Gastrocnemius medialis (tissue), 4 donors: ENCODE measurements at regions not wholly inside any gene's neighbourhood (a gene's known extent, or its start where the extent isn't known, plus 50 kb on each side); places are given as distances from the start of the nearest gene placed in this dataset.

ENCODE experiments used
- ATAC-seq, 2 donors: fragments of 150-250 bp; one replicate each; pipeline ENCODE4 v1.9.1; 2016
- DNase-seq, 2 donors: peaks; one replicate each; pipeline ENCODE4 v3.0.0-alpha.2; 2019
- H3K27ac ChIP-seq, 4 donors: fragments of 200-600 bp; sonication (generic); 1 replicate in 1 of 4; 2 replicates in 3 of 4; pipeline ENCODE4 v1.5.1; 2016 to 2018; ENCODE audit warnings: mild to moderate bottlenecking in 2 of 4, moderate library complexity in 1 of 4
- H3K27me3 ChIP-seq, 3 donors: fragments of 200-600 bp; sonication (generic) in 2 of 3; 1 replicate in 1 of 3; 2 replicates in 2 of 3; pipeline versions ENCODE4 v1.5.1 to v1.6.0; 2016 to 2019; ENCODE audit warnings: mild to moderate bottlenecking in 1 of 3, moderate library complexity in 1 of 3
- H3K36me3 ChIP-seq, 2 donors: fragments of 200-600 bp; sonication (generic) in 1 of 2; one replicate each; pipeline ENCODE4 v1.5.1; 2017 to 2018
- H3K4me1 ChIP-seq, 2 donors: fragments of 200-600 bp; sonication (generic) in 1 of 2; one replicate each; pipeline ENCODE4 v1.5.1; 2016 to 2017; ENCODE audit warnings: mild to moderate bottlenecking in 2 of 2
- H3K4me3 ChIP-seq, 4 donors: fragments of 200-600 bp; sonication (generic) in 3 of 4; 1 replicate in 1 of 4; 2 replicates in 3 of 4; pipeline ENCODE4 v1.5.1; 2016 to 2019; ENCODE audit warnings: mild to moderate bottlenecking in 2 of 4
- H3K9me3 ChIP-seq, 3 donors: fragments of 200-600 bp; sonication (generic) in 2 of 3; 1 replicate in 1 of 3; 2 replicates in 2 of 3; pipeline ENCODE4 v1.5.1; 2016 to 2019
- POLR2A ChIP-seq, 2 donors: fragments of 450-650 bp; IDR thresholded peaks; one replicate each; pipeline ENCODE4 v1.6.1; 2017; ENCODE audit warnings: antibody characterized with exemption in 2 of 2, mild to moderate bottlenecking in 2 of 2, moderate library complexity in 2 of 2
- in situ Hi-C, 4 donors: fragments of 200-750 bp; cut with MboI; loops; one replicate each; pipeline versions ENCODE4 v1.15.0 to v1.8.0; 2017; ENCODE audit warnings: low sequenced_read_pairs in 4 of 4
- intact Hi-C: fragments of 100-400 bp; cut with DNase I; formaldehyde crosslinking; loops from one replicate; pipeline ENCODE4 v1.15.1; 2023; ENCODE audit warnings: low total_unique reads
- TF ChIP-seq, protein P1 (sequence below), 5 experiments: fragments of 450-650 bp in 3 of 5; fragments of 200-600 bp in 2 of 5; sonication (generic) in 2 of 5; IDR thresholded peaks in 4 of 5; conservative IDR thresholded peaks in 1 of 5; 1 replicate in 4 of 5; 2 replicates in 1 of 5; pipeline ENCODE4 v1.5.1; 2016 to 2019; ENCODE audit warnings: antibody characterized with exemption in 5 of 5, mild to moderate bottlenecking in 3 of 5, moderate library complexity in 3 of 5

DNA sequence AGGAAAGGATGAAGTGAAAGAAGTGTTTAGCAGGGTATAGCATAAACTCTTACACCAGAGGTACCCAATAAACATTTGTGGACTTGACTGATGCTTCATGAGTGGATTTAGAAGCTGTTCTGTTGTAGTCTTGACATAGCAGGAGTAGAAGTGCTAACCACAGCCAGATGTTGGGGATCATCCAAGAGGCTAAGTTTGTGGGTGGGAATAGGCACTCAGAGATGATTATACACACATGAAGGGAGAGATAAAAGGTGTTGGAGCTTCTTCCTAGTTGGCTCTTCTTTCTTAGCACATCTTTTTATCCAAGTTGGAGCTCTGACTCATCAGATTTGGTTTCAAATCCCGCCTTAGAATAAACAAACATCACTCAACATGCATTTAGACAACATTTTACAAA, 166.7 kb upstream of the E2F7 start:
- no peak overlapping the region for H3K27ac ChIP-seq

DNA sequence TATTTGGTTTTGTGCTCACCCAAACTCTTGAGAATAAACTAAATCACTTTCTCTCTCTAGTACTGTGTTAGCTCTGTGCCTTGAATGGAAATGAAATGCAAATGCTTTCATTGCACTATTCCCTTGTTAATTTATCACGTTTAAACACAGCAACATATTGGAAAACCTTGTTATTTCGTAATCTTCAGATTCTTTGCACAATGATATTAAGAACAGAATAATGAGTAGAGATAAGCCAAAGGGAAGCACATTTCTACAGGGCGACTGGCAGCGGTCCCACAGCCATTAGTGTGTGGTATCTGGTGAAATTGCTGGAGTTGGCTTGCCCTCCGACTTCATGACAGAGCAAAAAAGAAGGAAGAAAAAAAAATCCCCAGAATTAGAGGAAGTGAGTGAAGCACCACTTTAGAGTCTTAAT, 166.1 kb upstream of the E2F7 start:
- TF ChIP-seq POLR2A (IDR thresholded peaks at IDR 0.05): no peak
- TF ChIP-seq, protein P1, sequence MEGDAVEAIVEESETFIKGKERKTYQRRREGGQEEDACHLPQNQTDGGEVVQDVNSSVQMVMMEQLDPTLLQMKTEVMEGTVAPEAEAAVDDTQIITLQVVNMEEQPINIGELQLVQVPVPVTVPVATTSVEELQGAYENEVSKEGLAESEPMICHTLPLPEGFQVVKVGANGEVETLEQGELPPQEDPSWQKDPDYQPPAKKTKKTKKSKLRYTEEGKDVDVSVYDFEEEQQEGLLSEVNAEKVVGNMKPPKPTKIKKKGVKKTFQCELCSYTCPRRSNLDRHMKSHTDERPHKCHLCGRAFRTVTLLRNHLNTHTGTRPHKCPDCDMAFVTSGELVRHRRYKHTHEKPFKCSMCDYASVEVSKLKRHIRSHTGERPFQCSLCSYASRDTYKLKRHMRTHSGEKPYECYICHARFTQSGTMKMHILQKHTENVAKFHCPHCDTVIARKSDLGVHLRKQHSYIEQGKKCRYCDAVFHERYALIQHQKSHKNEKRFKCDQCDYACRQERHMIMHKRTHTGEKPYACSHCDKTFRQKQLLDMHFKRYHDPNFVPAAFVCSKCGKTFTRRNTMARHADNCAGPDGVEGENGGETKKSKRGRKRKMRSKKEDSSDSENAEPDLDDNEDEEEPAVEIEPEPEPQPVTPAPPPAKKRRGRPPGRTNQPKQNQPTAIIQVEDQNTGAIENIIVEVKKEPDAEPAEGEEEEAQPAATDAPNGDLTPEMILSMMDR (IDR thresholded peaks at IDR 0.05 in 4 of 5, conservative IDR thresholded peaks at IDR 0.05 in 1 of 5): no peak
- H3K27ac ChIP-seq: no peak overlapping the region
- no peaks in the 10 kb centered on the region for H3K36me3 ChIP-seq
- peak; percentile 12 to 21 for DNase-seq
- in situ Hi-C loops (no loop called here), intact Hi-C loops (no loop called here)
- peak in 1 of 2 donors; percentile 18 for ATAC-seq
- H3K27me3 ChIP-seq: no peaks in the 10 kb centered on the region
- no peak overlapping the region for H3K4me3 ChIP-seq
- H3K4me1 ChIP-seq: no peaks in the 10 kb centered on the region
- no peaks in the 10 kb centered on the region for H3K9me3 ChIP-seq

More for the DNA sequence above, 166.7 kb upstream of the E2F7 start:
- Histone ChIP-seq H3K4me1 (no peaks in the 10 kb centered on the region), H3K9me3 (no peaks in the 10 kb centered on the region), H3K36me3 (no peaks in the 10 kb centered on the region), H3K4me3 (no peak overlapping the region), H3K27me3 (no peaks in the 10 kb centered on the region)
- intact Hi-C loops: no loop called here
- DNase-seq (no peak), ATAC-seq (no peak)
- in situ Hi-C loops: no loop called here
- TF ChIP-seq, protein P1 (IDR thresholded peaks at IDR 0.05 in 4 of 5, conservative IDR thresholded peaks at IDR 0.05 in 1 of 5): no peak
- no peak for TF ChIP-seq POLR2A (IDR thresholded peaks at IDR 0.05)

DNA sequence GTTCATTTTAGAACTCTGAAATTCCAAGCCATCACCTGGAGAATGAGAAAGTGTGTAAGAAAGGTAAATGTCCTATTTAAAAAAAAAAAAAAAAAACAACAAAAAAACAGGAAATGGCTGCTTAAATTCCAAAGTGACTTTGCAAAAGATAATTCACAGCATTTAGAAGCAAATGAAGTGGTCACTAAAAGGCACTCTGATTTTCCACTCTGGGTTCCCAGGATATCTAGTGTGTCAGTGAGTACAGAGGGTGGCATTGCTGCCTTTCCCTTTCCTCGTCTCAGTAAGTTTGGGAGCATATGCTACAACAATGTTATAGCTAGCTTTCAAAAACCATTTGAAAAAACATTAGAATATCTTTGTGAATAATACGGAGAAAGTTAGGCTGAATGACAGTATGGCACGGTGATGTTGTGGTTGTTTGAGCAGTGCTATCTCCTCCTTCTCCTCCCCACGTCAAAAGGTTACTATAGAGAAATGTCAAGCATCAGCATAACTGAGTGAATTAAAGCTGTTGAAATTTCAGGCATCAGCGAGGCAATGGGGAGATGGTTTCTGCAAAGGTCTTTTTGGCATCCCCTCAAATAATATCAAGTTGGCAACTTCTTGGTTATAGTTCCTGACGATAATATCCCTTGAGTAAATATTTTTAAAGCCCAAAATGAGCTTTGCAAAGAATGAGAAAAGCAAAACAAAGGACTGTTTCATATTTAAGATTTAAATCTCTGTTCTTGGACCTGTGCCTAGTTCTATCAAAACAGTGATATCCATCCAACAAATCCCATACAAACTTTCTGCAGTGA, 164.5 kb upstream of the E2F7 start:
- DNase-seq (no peak), ATAC-seq (no peak)
- H3K4me3 ChIP-seq: no peak overlapping the region
- no peak overlapping the region for H3K27ac ChIP-seq
- H3K36me3 ChIP-seq: no peaks in the 10 kb centered on the region
- in situ Hi-C loops: no loop called here
- TF ChIP-seq, protein P1 (IDR thresholded peaks at IDR 0.05 in 4 of 5, conservative IDR thresholded peaks at IDR 0.05 in 1 of 5): no peak
- no peak for TF ChIP-seq POLR2A (IDR thresholded peaks at IDR 0.05)
- H3K27me3 ChIP-seq: no peaks in the 10 kb centered on the region
- intact Hi-C loops: no loop called here
- no peaks in the 10 kb centered on the region for H3K9me3 ChIP-seq
- no peaks in the 10 kb centered on the region for H3K4me1 ChIP-seq

DNA sequence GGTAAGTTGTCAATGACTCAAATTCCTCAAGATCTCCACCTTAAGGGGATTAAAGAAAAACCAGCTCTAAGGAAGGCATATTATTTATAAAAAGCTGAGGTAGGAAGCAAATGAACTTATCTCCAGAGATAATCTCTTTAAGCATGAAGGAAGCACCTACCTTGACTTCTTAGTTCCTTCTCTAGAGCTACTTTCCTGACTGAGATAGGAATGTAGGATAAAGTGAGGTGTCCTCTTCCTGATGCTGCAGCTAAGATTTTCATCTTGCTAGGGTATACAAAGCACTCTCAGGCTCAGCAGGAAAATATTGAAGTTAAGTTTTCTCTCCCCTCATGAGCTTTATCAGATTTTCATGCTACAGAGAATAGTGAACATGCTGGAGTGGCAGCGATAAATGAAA, 163.0 kb upstream of the E2F7 start:
- in situ Hi-C loops (no loop called here), intact Hi-C loops (no loop called here)
- no peak overlapping the region for H3K4me3 ChIP-seq
- no peaks in the 10 kb centered on the region for H3K4me1 ChIP-seq
- H3K27ac ChIP-seq: no peak overlapping the region
- DNase-seq (no peak), ATAC-seq (no peak)
- H3K27me3 ChIP-seq: no peaks in the 10 kb centered on the region
- no peaks in the 10 kb centered on the region for H3K36me3 ChIP-seq
- TF ChIP-seq, protein P1 (IDR thresholded peaks at IDR 0.05 in 4 of 5, conservative IDR thresholded peaks at IDR 0.05 in 1 of 5): no peak
- no peak for TF ChIP-seq POLR2A (IDR thresholded peaks at IDR 0.05)
- no peaks in the 10 kb centered on the region for H3K9me3 ChIP-seq
